GM19238 (cell line): ENCODE measurements at regions not wholly inside any gene's neighbourhood (a gene's known extent, or its start where the extent isn't known, plus 50 kb on each side); places are given as distances from the start of the nearest gene placed in this dataset.
"Not testable (repeated sequence)": the region's sequence is repeated elsewhere in the genome, so short reads cannot be mapped to it uniquely, and the experiment has no call there.

Source experiments
- DNase-seq: peaks from one replicate; pipeline ENCODE4 v3.0.0; 2011; ENCODE audit warnings: low spot score; ENCODE audit not compliant: insufficient read length

GRCh38 chr3:88668180-88668579, 439.2 kb upstream of the EPHA3 start:
- DNase-seq: no peak

DNA sequence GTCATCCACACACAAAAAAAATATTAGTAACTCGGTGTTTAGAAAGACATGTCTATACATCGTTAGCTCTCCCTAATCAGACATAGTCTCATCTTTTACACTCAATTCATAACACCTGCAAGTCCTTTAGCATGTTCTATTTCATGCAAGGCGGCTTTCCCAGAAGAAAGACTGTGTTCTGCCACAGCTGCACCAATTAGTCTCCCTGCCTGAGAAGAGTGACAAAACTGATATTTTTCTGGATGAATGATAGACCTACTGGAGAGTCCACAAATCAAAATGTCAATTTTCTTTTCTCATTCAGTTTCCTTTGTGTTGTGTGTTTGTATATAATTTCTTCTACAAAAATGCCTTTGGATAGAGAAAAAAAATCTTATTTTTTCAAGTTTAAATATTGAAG, 435.8 kb upstream of the EPHA3 start:
- DNase-seq: no peak

GRCh38 chr3:88677298-88677697, 430.1 kb upstream of the EPHA3 start:
- DNase-seq: no peak

DNA sequence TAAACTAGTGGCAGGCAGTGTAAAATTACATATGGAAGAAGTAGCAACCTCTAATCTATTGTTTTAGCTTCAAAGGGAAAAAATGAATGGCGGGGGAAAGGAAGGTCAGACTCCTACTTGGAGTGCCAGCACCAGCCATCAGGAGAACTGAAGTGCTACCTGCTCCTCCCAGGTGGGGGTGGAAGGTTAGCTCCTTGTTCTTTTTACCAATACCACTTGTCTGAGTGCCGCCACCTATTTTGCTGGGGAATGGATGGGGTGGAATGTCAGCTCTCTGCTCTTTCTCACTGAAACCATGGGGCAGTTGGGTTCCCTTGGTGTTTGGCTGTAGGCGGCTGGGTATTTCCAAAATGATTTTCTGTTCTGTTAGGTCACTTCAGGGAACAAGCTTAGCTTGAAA, 428.7 kb upstream of the EPHA3 start:
- DNase-seq: no peak

- DNase-seq: no peak
Measured at GRCh38 chr3:88690287-88690686, 417.1 kb upstream of the EPHA3 start.

DNA sequence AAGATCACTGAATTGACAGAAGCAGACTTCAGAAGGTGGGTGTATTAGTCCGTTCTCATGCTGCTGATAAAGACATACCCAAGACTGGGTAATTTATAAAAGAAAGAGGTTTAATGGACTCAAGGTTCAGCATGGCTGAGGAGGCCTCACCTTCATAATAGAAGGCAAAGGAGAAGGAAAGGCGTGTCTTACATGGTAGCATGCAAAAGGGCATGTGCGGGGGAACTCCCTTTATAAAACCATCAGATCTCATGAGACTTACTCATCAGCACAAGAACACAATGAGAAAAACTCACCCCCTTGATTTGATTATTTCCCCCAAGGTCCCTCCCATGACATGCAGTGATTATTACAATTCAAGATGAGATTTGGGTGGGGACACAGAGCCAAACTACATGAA, 416.3 kb upstream of the EPHA3 start:
- DNase-seq: no peak

DNA sequence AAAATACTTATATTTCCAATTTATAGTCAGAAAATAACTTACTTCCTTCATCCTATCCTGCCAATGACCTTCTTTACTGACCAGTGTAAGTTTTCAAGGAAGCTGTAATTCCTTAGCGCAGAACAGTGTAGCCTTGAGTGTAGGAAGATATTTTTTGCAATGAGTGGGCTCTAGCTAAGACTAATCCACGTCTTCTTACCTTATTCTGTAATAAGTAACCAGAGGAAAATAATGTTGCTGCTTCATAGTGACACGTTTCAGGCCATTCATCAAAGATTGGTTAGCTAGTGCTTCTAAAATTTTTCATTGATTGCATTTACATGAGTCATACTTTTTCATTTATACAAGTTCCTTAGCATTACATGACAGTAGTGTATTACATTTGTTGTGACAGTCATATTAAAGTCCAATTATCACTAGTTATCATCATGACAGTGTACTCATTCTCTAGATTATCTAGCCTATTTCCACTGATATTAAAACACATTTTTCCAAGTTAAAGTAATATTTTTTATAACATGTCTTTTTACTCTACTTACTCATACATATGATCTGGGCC, 403.8 kb upstream of the EPHA3 start:
- DNase-seq: no peak

DNA sequence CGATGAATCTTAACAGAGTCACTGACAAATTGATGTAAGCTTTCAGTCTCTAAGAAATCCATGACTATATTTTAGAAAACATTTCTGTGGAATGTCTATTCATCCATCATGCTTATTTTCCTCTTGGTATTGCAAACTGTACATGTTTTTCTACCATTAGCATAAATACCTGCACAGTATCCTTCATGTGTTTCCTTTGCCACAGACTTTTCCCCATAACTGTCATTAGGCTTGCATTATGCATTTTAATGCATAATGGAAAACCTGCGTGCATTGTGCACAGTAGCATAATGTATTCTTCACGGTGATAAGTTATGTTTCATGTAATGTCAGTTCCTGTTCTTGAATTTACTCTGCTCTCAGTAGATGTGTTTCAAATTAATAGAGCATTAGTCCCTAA, 403.1 kb upstream of the EPHA3 start:
- no peak for DNase-seq

- DNase-seq: no peak
Measured at GRCh38 chr3:88707837-88708236, 399.6 kb upstream of the EPHA3 start.

DNA sequence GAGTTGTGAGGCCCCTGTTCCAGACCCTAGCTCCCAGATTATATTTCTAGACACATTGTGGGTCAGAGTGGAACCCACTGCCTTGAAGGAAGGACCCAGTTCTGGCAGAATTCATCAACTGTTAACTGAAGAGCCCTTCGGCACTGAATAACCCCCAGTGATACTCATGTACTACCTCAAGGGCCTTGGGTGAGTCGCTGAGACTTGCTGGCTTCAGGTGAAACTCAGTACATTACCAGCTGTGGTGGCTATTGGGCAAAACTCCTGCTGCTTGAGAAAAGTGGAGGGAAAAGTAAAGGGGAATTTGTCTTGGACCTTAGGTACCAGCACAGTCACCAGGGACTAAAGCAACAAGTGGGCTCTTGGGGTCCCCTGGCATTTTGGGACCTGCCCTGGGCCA, 394.9 kb upstream of the EPHA3 start:
- no peak for DNase-seq

GRCh38 chr3:88713233-88713691, 394.2 kb upstream of the EPHA3 start:
- no peak for DNase-seq

DNA sequence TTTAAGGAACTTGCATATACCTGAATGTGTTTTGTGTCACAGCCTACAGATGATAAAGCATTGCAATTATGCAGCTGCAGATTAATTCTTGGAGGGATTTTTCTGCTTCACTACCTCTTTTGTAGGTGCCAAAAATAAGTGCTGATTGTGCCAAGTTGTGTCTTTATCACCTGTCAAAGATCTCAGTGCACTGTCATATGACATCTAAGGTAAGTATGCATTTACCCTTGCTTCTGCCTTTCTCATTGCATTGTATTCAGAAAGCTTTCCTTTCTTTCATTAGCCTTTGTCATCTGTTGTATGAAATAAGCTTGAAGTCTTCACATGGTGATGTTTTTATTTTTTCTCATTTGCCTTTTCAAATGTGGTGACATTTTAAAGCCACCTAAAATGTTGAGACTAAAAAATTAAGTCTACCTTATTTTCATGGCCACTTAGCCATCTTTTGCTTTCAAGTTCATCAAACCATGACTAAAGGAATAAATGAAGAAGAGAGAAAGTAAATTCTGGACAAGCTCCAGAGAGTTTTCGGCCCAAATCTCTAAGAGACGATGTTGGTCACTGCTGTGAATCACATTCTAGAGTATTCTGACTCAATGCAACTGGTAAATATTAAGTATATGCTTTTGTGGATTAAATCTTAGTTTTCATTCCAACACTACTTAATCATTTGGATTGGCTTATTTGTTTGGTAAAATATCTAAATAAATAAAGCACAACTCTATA, 381.8 kb upstream of the EPHA3 start:
- DNase-seq: no peak

GRCh38 chr3:88732186-88732585, 375.2 kb upstream of the EPHA3 start:
- DNase-seq: no peak

DNA sequence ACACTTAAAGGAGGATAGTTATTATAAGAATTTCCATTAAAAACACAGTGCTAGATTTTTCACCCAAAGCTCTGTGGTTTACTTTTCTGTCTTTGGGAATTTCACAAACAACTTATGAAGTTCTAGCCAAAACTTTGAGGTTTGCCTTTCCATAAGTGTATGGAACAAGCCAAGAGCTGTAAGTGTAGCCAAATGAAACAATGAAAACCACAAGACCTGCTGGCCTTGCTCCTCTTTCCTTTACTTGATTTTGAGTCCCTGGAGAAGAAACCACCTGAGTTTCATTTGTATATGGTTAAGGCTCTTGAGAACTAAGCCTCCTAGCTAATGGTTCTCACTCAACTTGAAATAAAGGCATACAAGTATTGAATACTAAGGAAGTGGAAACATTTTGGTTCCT, 365.3 kb upstream of the EPHA3 start:
- DNase-seq: no peak

GRCh38 chr3:88742674-88743507, 364.5 kb upstream of the EPHA3 start:
- no peak for DNase-seq

DNA sequence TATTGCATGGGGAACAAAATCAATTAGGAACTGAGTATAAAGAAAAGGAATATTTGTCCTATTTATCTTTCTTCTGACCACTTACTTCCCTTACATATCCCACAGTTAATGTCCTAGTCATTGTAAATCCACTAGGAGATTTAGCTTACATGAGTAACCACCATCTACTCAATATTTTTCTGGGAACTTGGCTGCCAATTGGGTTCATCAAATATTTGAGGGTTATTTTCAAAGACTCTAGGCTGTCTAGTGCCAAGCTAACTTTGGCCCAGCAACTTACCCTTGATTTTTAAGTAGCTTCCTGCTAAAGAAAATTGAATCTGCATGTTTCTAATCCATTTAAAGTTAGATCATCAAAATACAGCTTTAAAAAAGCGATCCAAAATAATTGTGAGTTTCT, 362.5 kb upstream of the EPHA3 start:
- no peak for DNase-seq

DNA sequence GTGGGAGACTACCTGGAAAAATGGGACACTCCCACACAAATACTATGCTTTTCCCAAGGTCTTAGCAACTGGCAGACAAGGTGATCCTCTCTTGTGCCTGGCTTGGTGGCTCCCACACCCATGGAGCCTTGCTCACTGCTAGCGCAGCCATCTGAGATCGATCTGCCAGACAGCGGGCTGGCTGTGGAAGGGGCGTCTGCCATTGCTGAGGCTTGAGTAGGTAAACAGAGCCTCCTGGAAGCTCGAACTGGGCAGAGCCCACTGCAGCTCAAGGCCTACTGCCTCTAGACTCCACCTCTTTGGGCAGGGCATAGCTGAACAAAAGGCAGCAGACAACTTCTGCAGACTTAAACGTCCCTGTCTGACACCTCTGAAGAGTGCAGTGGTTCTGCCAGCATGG, 360.3 kb upstream of the EPHA3 start:
- not testable (repeated sequence) for DNase-seq

- DNase-seq: no peak
Measured at GRCh38 chr3:88758676-88759075, 348.7 kb upstream of the EPHA3 start.

DNA sequence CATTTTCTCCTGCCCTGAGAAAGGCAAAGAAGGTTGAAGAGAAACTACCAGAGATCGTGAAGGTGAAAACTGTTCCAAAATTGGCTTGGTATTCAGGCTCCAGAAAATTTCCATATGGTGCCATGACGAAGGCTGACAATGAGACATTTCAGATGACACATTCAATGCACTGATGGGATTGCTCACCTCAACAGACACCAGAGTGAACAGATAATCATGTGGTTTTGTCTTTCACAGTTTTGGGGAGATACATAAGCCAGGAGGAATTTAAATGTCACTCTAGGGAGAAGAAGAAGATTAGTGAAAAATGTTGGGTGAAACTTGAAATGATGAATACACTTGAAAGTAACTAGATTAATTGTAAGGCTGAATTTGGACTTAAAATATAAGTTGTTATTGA, 339.7 kb upstream of the EPHA3 start:
- DNase-seq: no peak

DNA sequence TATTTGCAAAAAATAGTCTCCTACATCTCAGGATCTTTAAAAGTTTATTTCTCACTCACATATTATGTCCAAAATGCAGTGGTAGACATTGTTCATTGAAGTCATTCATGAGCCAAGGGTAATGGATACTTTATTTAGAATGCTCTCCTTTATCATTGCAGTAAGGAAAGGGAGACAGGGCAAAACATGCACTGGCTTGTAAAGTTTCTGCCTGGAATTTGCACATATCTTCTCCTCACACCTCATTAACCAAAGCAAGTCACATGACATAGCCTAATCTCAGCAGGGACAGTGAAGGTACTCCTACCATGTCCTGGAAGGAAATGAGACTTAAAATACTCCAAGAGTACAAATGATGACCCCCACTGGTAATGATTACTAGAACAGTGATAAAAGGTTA, 333.7 kb upstream of the EPHA3 start:
- no peak for DNase-seq

DNA sequence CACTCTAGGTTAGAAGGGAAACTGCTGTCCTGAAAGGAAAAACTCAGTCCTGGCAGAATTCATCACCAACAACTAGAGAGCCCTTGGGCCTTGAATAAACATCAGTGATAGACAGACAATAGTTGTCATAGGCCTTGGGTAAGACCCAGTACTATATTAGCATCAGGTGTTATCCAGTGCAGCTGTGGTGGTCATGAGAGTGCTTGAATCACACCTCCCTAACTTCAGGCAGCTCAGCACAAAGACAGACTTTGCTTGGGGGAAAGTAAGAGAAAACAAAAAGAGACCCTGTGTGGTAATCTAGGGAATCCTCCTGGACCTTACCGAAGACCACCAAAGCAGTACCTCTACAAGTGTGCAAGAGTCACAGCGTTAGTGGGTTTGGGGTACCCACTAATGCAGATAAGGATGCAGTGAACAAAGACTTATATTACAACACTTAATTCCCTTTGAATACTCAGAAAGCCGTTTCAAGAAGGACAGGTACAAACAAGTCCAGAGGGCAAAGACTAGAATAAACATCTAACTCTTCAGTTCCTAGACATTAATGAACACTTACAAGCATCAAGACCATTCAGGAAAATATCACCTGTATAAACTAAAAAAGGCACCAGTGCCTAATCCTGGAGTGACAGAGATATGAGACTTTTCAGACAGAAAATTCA, 332.3 kb upstream of the EPHA3 start:
- DNase-seq: no peak

DNA sequence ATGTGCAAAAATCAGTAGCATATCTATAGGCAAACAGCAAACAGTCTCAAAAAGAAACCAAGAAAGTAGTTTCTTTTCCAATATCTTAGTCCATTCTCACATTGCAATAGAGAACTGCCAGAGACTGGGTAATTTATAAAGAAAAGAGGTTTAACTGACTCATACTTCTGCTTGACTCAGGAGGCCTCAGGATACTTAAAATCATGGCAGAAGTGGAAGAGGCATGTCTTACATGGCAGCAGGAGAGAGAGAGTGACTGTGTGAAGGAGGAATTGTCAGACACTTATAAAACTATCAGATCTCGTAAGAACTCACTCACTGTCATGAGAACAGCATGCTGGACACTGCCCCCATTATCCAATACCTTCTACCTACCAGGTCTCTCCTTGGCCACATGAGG, 327.9 kb upstream of the EPHA3 start:
- DNase-seq: no peak
